WTC11 (cell line): ENCODE measurements at regions not wholly inside any gene's neighbourhood (a gene's known extent, or its start where the extent isn't known, plus 50 kb on each side); places are given as distances from the start of the nearest gene placed in this dataset.

ENCODE experiments used
- ATF2 ChIP-seq: sonication (generic); formaldehyde crosslinking; IDR thresholded peaks from 2 replicates; pipeline ENCODE4 v1.8.1; 2022; ENCODE audit warnings: low read depth, missing genetic modification reagents, borderline replicate concordance
- CBFB ChIP-seq: sonication (generic); formaldehyde crosslinking; IDR thresholded peaks from 2 replicates; pipeline ENCODE4 v1.8.1; 2022; ENCODE audit warnings: mild to moderate bottlenecking, low read depth, missing genetic modification reagents
- CTCF ChIP-seq: fragments of 200-600 bp; IDR thresholded peaks from 2 replicates; pipeline ENCODE4 v1.8.0; 2022; ENCODE audit warnings: antibody characterized with exemption
- ESRRA ChIP-seq: sonication (generic); formaldehyde crosslinking; IDR thresholded peaks from 2 replicates; pipeline ENCODE4 v1.8.1; 2022; ENCODE audit warnings: mild to moderate bottlenecking, missing genetic modification reagents, borderline replicate concordance
- HMGXB4 ChIP-seq: sonication (generic); formaldehyde crosslinking; IDR thresholded peaks from 2 replicates; pipeline ENCODE4 v1.8.1; 2023; ENCODE audit warnings: mild to moderate bottlenecking, moderate library complexity, missing genetic modification reagents
- MAX ChIP-seq: sonication (generic); formaldehyde crosslinking; IDR thresholded peaks from 2 replicates; pipeline ENCODE4 v1.8.0; 2022; ENCODE audit warnings: mild to moderate bottlenecking, missing genetic modification reagents
- MLX ChIP-seq: sonication (generic); formaldehyde crosslinking; IDR thresholded peaks from 2 replicates; pipeline ENCODE4 v1.8.1; 2023; ENCODE audit warnings: mild to moderate bottlenecking, missing genetic modification reagents, moderate library complexity
- NR2C2 ChIP-seq: sonication (generic); formaldehyde crosslinking; IDR thresholded peaks from 2 replicates; pipeline ENCODE4 v1.8.0; 2022; ENCODE audit warnings: mild to moderate bottlenecking, missing genetic modification reagents
- SMAD4 ChIP-seq: sonication (generic); formaldehyde crosslinking; IDR thresholded peaks from 2 replicates; pipeline ENCODE4 v1.8.0; 2022; ENCODE audit warnings: mild to moderate bottlenecking, missing genetic modification reagents
- ZNF232 ChIP-seq: sonication (generic); formaldehyde crosslinking; IDR thresholded peaks from 2 replicates; pipeline ENCODE4 v1.8.0; 2022; ENCODE audit warnings: mild to moderate bottlenecking, missing genetic modification reagents
- ZNF512 ChIP-seq: sonication (generic); formaldehyde crosslinking; IDR thresholded peaks from 2 replicates; pipeline ENCODE4 v1.8.1; 2022; ENCODE audit warnings: missing genetic modification reagents, borderline replicate concordance

- no peak for TF ChIP-seq CTCF
- no peak for TF ChIP-seq HMGXB4 (CRISPR knock-in tag)
- no peak for TF ChIP-seq MLX (CRISPR knock-in tag)
- TF ChIP-seq ZNF232 (CRISPR knock-in tag) = no peak
- TF ChIP-seq ESRRA = no peak
- no peak for TF ChIP-seq NR2C2
- no peak for TF ChIP-seq SMAD4
- no peak for TF ChIP-seq MAX (CRISPR knock-in tag)
- no peak for TF ChIP-seq ZNF512 (CRISPR knock-in tag)
- no peak for TF ChIP-seq ATF2 (CRISPR knock-in tag)
- no peak for TF ChIP-seq CBFB (CRISPR knock-in tag)
These were observed 150.9 kb upstream of the GHITM start for GRCh38 chr10:83988435-83988834.
